Esophagus squamous epithelium (tissue), 4 donors: ENCODE measurements at regions not wholly inside any gene's neighbourhood (a gene's known extent, or its start where the extent isn't known, plus 50 kb on each side); places are given as distances from the start of the nearest gene placed in this dataset.

ENCODE experiments used
- CTCF ChIP-seq, 6 experiments: fragments of 450-650 bp in 4 of 6; fragments of 200-600 bp in 2 of 6; sonication (generic) in 2 of 6; IDR thresholded peaks; one replicate each; pipeline ENCODE4 v1.5.1; 2016 to 2019; ENCODE audit warnings: antibody characterized with exemption in 6 of 6, mild to moderate bottlenecking in 4 of 6, moderate library complexity in 4 of 6
- POLR2A ChIP-seq, 4 donors: fragments of 450-650 bp; IDR thresholded peaks; one replicate each; pipeline ENCODE4 v1.6.1; 2017; ENCODE audit warnings: antibody characterized with exemption in 4 of 4, mild to moderate bottlenecking in 4 of 4, moderate library complexity in 3 of 4

DNA sequence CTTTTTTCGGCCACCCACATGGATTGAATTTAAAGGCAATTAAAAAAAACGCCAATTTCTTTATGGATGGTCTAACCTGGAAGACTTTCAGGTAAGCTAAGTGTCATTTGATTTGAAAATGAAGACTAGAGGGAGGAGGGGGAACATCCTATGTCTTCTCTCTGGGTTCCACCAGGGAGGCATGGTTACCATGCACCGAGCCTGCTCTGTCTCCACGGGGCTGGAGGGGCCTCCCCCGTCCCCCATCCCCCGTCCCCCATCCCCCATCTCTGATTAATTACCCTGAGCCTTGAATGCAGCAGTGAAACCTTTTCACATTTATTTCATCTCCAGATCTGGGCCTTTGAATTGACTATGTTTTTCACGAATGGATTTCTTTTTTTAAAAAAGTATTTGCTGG is 135.1 kb downstream of the TLR5 start:
- TF ChIP-seq POLR2A (IDR thresholded peaks at IDR 0.05) (no peak), CTCF (IDR thresholded peaks at IDR 0.05) (no peak)
